ENCODE measurements at regions not wholly inside any gene's neighbourhood (a gene's known extent, or its start where the extent isn't known, plus 50 kb on each side); places are given as distances from the start of the nearest gene placed in this dataset.

DNA sequence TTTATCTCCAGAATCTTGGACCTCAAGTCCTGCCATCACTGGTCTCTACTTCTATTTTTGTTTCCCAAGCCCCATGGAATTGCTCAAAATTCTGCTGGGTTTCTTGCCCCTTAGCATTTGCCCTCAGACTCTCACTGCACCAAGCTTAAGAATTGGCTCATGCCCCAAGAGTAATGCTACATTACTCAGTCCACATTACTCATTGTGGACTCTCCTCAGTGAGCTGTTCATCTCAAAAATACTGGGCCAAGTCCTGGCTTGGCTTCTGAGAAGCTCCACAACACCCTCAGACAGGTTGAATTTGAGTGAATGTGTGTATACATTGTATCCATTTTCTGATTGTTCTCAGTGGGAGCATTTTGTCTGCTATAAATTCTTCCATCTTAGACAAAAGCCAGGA, 364.4 kb upstream of the ARHGEF26 start:
- Histone ChIP-seq H4K12ac (ENCODE audit: low read depth, low read length) (no peak overlapping the region), H3K4ac (ENCODE audit: low read depth, low read length) (no peak overlapping the region), H3K4me1 (ENCODE audit: control insufficient read depth in 1 of 2, insufficient read depth in 2 of 2, low read length in 2 of 2) (no peaks in the 10 kb centered on the region), H3K27me3 (ENCODE audit: insufficient read depth, low read length) (no peaks in the 10 kb centered on the region), H3K23ac (ENCODE audit: low read length) (no peak overlapping the region), H2BK5ac (ENCODE audit: low read depth, low read length, poor library complexity) (no peak overlapping the region), H3K9ac (ENCODE audit: low read length) (no peak overlapping the region), H2AFZ (ENCODE audit: insufficient read depth, low read length, poor library complexity) (no peak overlapping the region), H2BK120ac (ENCODE audit: insufficient read depth, low read length, poor library complexity) (no peak overlapping the region), H3K4me3 (ENCODE audit: low read depth, low read length) (no peak overlapping the region), H3K79me2 (ENCODE audit: control insufficient read depth, insufficient read depth, low read length, poor library complexity) (no peaks in the 10 kb centered on the region), H3K18ac (ENCODE audit: low read length) (no peak overlapping the region), H3K9me3 (ENCODE audit: insufficient read depth, low read depth, low read length) (no peaks in the 10 kb centered on the region), H3K36me3 (ENCODE audit: control insufficient read depth in 1 of 2, insufficient read depth in 2 of 2, low read length in 2 of 2) (no peaks in the 10 kb centered on the region), H2BK12ac (ENCODE audit: low read length) (no peak overlapping the region), H3K79me1 (ENCODE audit: low read length) (no peaks in the 10 kb centered on the region), H3K4me2 (ENCODE audit: low read length) (no peak overlapping the region), H3K27ac (ENCODE audit: low read depth, low read length) (no peak overlapping the region), H4K91ac (ENCODE audit: low read depth, low read length) (no peak overlapping the region), H3K14ac (ENCODE audit: low read length) (no peak overlapping the region), H2AK5ac (ENCODE audit: low read length) (no peak overlapping the region), H4K8ac (ENCODE audit: low read depth, low read length) (no peak overlapping the region)
- DNase-seq, result no peak

DNA sequence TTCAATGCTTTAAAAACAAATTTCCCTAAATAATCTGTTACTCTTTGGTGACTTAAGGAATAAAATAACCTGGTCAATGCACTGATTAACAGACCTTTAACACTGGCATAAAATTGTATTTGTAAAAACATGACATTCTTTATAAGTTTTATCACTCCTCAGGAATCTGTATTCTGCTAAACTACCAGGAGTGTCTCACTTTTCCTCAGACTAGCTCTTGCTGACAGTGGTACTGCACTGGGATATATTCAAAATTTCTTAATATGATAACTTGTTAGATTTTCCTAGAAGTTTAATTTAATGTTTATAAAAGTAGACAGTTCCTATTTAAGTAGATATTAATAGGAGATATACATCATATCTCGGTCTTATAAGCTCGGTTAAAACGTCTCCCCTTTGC, 363.4 kb upstream of the ARHGEF26 start:
- no peak overlapping the region for H2BK120ac ChIP-seq (ENCODE audit: insufficient read depth, low read length, poor library complexity)
- H3K79me1 ChIP-seq (ENCODE audit: low read length), result no peaks in the 10 kb centered on the region
- H3K79me2 ChIP-seq (ENCODE audit: control insufficient read depth, insufficient read depth, low read length, poor library complexity), result no peaks in the 10 kb centered on the region
- no peak overlapping the region for H3K27ac ChIP-seq (ENCODE audit: low read depth, low read length)
- no peak overlapping the region for H4K12ac ChIP-seq (ENCODE audit: low read depth, low read length)
- H4K91ac ChIP-seq (ENCODE audit: low read depth, low read length), result no peak overlapping the region
- no peak overlapping the region for H3K14ac ChIP-seq (ENCODE audit: low read length)
- H3K4me2 ChIP-seq (ENCODE audit: low read length), result no peak overlapping the region
- DNase-seq, result no peak
- no peak overlapping the region for H3K4me3 ChIP-seq (ENCODE audit: low read depth, low read length)
- H2AFZ ChIP-seq (ENCODE audit: insufficient read depth, low read length, poor library complexity), result no peak overlapping the region
- H3K36me3 ChIP-seq (ENCODE audit: control insufficient read depth in 1 of 2, insufficient read depth in 2 of 2, low read length in 2 of 2), result no peaks in the 10 kb centered on the region
- no peaks in the 10 kb centered on the region for H3K4me1 ChIP-seq (ENCODE audit: control insufficient read depth in 1 of 2, insufficient read depth in 2 of 2, low read length in 2 of 2)
- no peak overlapping the region for H3K9ac ChIP-seq (ENCODE audit: low read length)
- no peak overlapping the region for H4K8ac ChIP-seq (ENCODE audit: low read depth, low read length)
- no peak overlapping the region for H2BK12ac ChIP-seq (ENCODE audit: low read length)
- H3K18ac ChIP-seq (ENCODE audit: low read length), result no peak overlapping the region
- no peak overlapping the region for H3K4ac ChIP-seq (ENCODE audit: low read depth, low read length)
- H3K9me3 ChIP-seq (ENCODE audit: insufficient read depth, low read depth, low read length), result no peaks in the 10 kb centered on the region
- H3K27me3 ChIP-seq (ENCODE audit: insufficient read depth, low read length), result no peaks in the 10 kb centered on the region
- WGBS (ENCODE audit: extremely low coverage, insufficient coverage, insufficient read length), result no CpG with 5 or more reads among the region's 3 CpGs
- H2BK5ac ChIP-seq (ENCODE audit: low read depth, low read length, poor library complexity), result no peak overlapping the region
- H3K23ac ChIP-seq (ENCODE audit: low read length), result no peak overlapping the region
- no peak overlapping the region for H2AK5ac ChIP-seq (ENCODE audit: low read length)

DNA sequence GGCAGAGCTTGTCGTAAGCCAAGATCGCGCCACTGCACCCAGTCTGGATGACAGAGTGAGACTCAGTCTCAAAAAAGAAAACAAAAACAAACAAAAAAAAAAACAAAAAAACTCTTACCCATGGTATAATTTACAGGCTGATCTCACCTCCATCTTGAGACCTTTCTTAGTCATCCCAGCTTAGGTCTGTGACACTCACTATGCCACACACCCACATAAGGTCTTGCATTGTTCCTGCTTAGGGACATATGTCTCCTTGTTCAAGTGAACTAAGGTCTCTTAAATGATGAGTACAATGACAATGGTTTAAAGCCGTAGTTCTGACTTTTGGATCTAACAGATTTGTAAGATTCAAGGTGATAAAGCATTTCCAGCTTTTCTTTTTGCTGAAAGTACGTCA, 360.2 kb upstream of the ARHGEF26 start:
- Histone ChIP-seq H2AK5ac (ENCODE audit: low read length) (no peak overlapping the region), H3K9ac (ENCODE audit: low read length) (no peak overlapping the region), H3K14ac (ENCODE audit: low read length) (no peak overlapping the region), H3K36me3 (ENCODE audit: control insufficient read depth in 1 of 2, insufficient read depth in 2 of 2, low read length in 2 of 2) (no peaks in the 10 kb centered on the region), H4K8ac (ENCODE audit: low read depth, low read length) (no peak overlapping the region), H4K91ac (ENCODE audit: low read depth, low read length) (no peak overlapping the region), H3K27ac (ENCODE audit: low read depth, low read length) (no peak overlapping the region), H3K79me2 (ENCODE audit: control insufficient read depth, insufficient read depth, low read length, poor library complexity) (no peaks in the 10 kb centered on the region), H3K79me1 (ENCODE audit: low read length) (no peaks in the 10 kb centered on the region), H4K12ac (ENCODE audit: low read depth, low read length) (no peak overlapping the region), H3K23ac (ENCODE audit: low read length) (no peak overlapping the region), H2BK5ac (ENCODE audit: low read depth, low read length, poor library complexity) (no peak overlapping the region), H3K27me3 (ENCODE audit: insufficient read depth, low read length) (no peaks in the 10 kb centered on the region), H3K18ac (ENCODE audit: low read length) (no peak overlapping the region), H2AFZ (ENCODE audit: insufficient read depth, low read length, poor library complexity) (no peak overlapping the region), H3K9me3 (ENCODE audit: insufficient read depth, low read depth, low read length) (no peaks in the 10 kb centered on the region), H2BK12ac (ENCODE audit: low read length) (no peak overlapping the region), H3K4me3 (ENCODE audit: low read depth, low read length) (no peak overlapping the region), H3K4me2 (ENCODE audit: low read length) (no peak overlapping the region), H3K4ac (ENCODE audit: low read depth, low read length) (no peak overlapping the region), H3K4me1 (ENCODE audit: control insufficient read depth in 1 of 2, insufficient read depth in 2 of 2, low read length in 2 of 2) (no peaks in the 10 kb centered on the region), H2BK120ac (ENCODE audit: insufficient read depth, low read length, poor library complexity) (no peak overlapping the region)
- no CpG with 5 or more reads among the region's 5 CpGs for WGBS (ENCODE audit: extremely low coverage, insufficient coverage, insufficient read length)
- no peak for DNase-seq

DNA sequence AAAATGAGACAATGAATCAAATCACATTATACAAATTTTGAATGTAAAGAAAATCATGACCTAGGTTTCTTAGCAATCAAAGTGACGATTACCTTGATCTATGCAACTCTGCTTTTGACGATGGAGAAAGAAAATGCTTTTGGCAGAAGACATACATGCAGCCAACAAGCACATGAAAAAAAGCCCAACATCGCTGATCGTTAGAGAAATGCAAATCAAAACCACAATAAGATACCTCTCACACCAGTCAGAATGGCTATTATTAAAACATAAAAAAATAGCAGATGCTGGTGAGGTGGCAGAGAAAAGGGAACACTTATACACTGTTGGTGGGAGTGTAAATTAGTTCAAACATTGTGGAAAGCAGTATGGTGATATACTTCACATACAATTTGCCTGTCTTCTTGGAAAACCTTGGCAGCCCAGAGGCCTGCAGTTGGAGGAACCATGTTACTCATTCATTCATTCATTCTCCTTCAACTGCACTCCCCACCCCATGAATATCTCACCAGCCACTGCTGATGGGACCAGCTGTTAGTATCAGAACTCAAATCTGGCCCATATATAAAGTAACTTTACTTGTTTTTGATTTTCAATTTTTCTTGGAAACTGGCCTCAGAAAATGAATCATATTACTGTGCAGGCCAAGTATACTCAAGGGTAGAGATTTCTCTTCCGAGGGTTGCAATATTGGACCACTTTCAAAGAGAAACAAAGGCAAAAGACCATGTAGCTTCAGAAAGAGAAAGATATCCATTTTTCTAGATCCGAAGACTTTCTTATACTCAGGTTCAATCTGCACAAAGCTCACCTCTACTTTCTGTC, 358.6 kb upstream of the ARHGEF26 start:
- H3K4me2 ChIP-seq (ENCODE audit: low read length), result no peak overlapping the region
- no peak overlapping the region for H3K27ac ChIP-seq (ENCODE audit: low read depth, low read length)
- no peak overlapping the region for H3K4me3 ChIP-seq (ENCODE audit: low read depth, low read length)
- H3K36me3 ChIP-seq (ENCODE audit: control insufficient read depth in 1 of 2, insufficient read depth in 2 of 2, low read length in 2 of 2), result no peaks in the 10 kb centered on the region
- no peak overlapping the region for H2BK120ac ChIP-seq (ENCODE audit: insufficient read depth, low read length, poor library complexity)
- no peaks in the 10 kb centered on the region for H3K27me3 ChIP-seq (ENCODE audit: insufficient read depth, low read length)
- no peaks in the 10 kb centered on the region for H3K9me3 ChIP-seq (ENCODE audit: insufficient read depth, low read depth, low read length)
- H4K8ac ChIP-seq (ENCODE audit: low read depth, low read length), result no peak overlapping the region
- no peak overlapping the region for H4K91ac ChIP-seq (ENCODE audit: low read depth, low read length)
- no peak overlapping the region for H2AFZ ChIP-seq (ENCODE audit: insufficient read depth, low read length, poor library complexity)
- no CpG with 5 or more reads among the region's 6 CpGs for WGBS (ENCODE audit: extremely low coverage, insufficient coverage, insufficient read length)
- H3K79me2 ChIP-seq (ENCODE audit: control insufficient read depth, insufficient read depth, low read length, poor library complexity), result no peaks in the 10 kb centered on the region
- H4K12ac ChIP-seq (ENCODE audit: low read depth, low read length), result no peak overlapping the region
- H3K9ac ChIP-seq (ENCODE audit: low read length), result no peak overlapping the region
- H3K23ac ChIP-seq (ENCODE audit: low read length), result no peak overlapping the region
- no peak overlapping the region for H3K14ac ChIP-seq (ENCODE audit: low read length)
- H3K18ac ChIP-seq (ENCODE audit: low read length), result no peak overlapping the region
- no peak overlapping the region for H2BK5ac ChIP-seq (ENCODE audit: low read depth, low read length, poor library complexity)
- H2BK12ac ChIP-seq (ENCODE audit: low read length), result no peak overlapping the region
- H3K79me1 ChIP-seq (ENCODE audit: low read length), result no peaks in the 10 kb centered on the region
- no peaks in the 10 kb centered on the region for H3K4me1 ChIP-seq (ENCODE audit: control insufficient read depth in 1 of 2, insufficient read depth in 2 of 2, low read length in 2 of 2)
- no peak overlapping the region for H3K4ac ChIP-seq (ENCODE audit: low read depth, low read length)
- no peak for DNase-seq
- H2AK5ac ChIP-seq (ENCODE audit: low read length), result no peak overlapping the region

Measured in trophoblast cell (in vitro differentiated cells and primary cell).